HFFc6 (cell line): ENCODE measurements at regions not wholly inside any gene's neighbourhood (a gene's known extent, or its start where the extent isn't known, plus 50 kb on each side); places are given as distances from the start of the nearest gene placed in this dataset.
A peak's percentile ranks its signal among the peaks of the same experiment; 100 is the strongest.

Source experiments
- DNase-seq: peaks from one replicate; pipeline ENCODE4 v3.0.0-alpha.2; 2018
- H3K27ac Mint-ChIP-seq: 2 replicates; pipeline ENCODE4 v1.8.0; 2020; ENCODE audit warnings: mild to moderate bottlenecking, mixed read lengths
- H3K27me3 Mint-ChIP-seq: 2 replicates; pipeline ENCODE4 v1.8.0; 2021; ENCODE audit warnings: mild to moderate bottlenecking, moderate library complexity, mixed read lengths; ENCODE audit not compliant: insufficient read depth
- H3K36me3 Mint-ChIP-seq: 2 replicates; pipeline ENCODE4 v1.8.0; 2021; ENCODE audit warnings: low read depth, mixed read lengths
- H3K4me1 Mint-ChIP-seq: 2 replicates; pipeline ENCODE4 v1.8.0; 2020; ENCODE audit warnings: low read depth, mixed read lengths
- H3K4me3 Mint-ChIP-seq: 2 replicates; pipeline ENCODE4 v1.8.0; 2020; ENCODE audit warnings: mild to moderate bottlenecking, moderate library complexity, mixed read lengths
- H3K9me3 Mint-ChIP-seq: 2 replicates; pipeline ENCODE4 v1.8.0; 2020; ENCODE audit warnings: mild to moderate bottlenecking, mixed read lengths
- TF ChIP-seq, protein P1 (sequence below): fragments of 200-600 bp; sonication (generic); IDR thresholded peaks from 2 replicates; pipeline ENCODE4 v1.5.0; 2021; ENCODE audit warnings: antibody characterized with exemption, mild to moderate bottlenecking

DNA sequence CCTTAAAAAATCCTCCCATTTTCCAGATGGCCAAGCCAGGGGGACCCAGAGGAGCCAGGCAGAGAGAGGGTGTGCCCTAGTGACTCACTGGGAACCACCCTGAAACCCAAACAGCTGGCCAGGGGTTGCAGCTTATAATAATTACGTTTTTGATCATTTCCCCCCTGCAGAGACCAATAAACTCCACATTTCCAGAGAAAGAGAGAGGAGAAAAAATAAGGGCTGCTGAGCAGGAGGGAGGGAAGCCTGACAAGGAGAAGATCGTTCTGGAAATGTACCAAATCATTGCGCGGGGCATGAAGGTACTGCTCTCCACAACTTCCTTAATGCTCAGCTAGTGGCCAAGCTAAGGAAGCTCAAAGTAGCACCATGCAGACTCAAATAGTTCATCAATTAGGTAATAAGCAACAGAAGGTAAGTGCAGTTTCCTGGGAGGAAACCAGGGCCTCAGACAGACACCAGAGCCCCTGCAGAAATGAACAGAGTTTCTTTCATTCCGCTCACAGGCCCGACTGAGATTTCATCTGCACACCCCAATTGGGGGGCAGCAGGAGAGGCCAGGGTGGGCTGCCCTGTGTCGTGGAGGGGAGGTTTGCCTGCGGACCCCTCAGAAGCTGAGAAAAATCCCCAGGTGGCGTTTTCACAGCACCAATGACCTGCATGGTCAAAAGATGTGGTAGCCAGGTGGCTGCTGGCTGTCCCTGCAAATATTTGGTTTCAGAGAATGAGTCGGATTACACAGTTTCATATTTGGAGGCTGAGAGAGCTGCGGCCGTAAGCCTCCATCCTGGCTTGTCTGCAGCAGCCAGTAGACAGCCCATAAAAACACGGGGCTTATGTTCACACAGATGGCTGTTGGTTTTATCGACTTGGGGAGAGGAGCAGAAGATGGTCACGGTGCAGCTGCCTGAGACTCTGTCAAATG lies 153.2 kb upstream of the LYZL2 start:
- peak overlapping the region; percentile 86; the same call in 1 of the 2 replicates for H3K4me3 Mint-ChIP-seq
- H3K27ac Mint-ChIP-seq = peak overlapping the region; percentile 94
- no peaks in the 10 kb centered on the region; the same call in 1 of the 2 replicates for H3K27me3 Mint-ChIP-seq

GRCh38 chr10:30782157-30782536 lies 152.6 kb upstream of the LYZL2 start:
- Mint-ChIP-seq H3K9me3 (no peaks in the 10 kb centered on the region), H3K4me1 (peaks cover 41% of the 10 kb centered on the region), H3K27me3 (no peaks in the 10 kb centered on the region; the same call in 1 of the 2 replicates), H3K4me3 (no peak overlapping the region), H3K36me3 (no peaks in the 10 kb centered on the region), H3K27ac (peak overlapping the region; percentile 44; the same call in 1 of the 2 replicates)
- TF ChIP-seq, protein P1, sequence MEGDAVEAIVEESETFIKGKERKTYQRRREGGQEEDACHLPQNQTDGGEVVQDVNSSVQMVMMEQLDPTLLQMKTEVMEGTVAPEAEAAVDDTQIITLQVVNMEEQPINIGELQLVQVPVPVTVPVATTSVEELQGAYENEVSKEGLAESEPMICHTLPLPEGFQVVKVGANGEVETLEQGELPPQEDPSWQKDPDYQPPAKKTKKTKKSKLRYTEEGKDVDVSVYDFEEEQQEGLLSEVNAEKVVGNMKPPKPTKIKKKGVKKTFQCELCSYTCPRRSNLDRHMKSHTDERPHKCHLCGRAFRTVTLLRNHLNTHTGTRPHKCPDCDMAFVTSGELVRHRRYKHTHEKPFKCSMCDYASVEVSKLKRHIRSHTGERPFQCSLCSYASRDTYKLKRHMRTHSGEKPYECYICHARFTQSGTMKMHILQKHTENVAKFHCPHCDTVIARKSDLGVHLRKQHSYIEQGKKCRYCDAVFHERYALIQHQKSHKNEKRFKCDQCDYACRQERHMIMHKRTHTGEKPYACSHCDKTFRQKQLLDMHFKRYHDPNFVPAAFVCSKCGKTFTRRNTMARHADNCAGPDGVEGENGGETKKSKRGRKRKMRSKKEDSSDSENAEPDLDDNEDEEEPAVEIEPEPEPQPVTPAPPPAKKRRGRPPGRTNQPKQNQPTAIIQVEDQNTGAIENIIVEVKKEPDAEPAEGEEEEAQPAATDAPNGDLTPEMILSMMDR = no peak
- DNase-seq = no peak

More for the DNA sequence above, 153.2 kb upstream of the LYZL2 start:
- DNase-seq = no peak
- peaks cover 41% of the 10 kb centered on the region for H3K4me1 Mint-ChIP-seq
- TF ChIP-seq, protein P1 = no peak
- H3K9me3 Mint-ChIP-seq = no peaks in the 10 kb centered on the region
- H3K36me3 Mint-ChIP-seq = no peaks in the 10 kb centered on the region

DNA sequence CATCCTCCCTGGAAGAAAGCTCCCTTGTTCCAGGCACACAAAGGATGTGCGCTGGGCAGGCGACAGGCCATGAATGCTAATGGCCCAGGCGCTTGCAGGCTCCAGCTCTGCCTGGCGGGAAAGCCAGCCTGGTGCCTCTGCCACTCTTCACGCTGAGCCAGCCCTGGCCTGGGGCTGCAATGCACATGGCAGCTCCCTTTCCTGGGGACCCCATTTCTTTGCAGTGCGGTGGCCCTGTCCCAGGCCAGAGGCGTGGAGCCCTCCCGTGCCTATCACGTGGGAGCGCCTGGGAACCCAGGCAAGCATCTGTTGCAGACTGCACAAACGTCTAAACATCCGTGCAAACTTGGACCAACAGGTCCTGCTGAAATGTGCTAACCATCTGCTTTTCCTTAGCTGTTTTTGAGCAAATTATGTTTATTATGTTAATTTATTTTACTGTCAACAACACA lies 152.1 kb upstream of the LYZL2 start:
- Mint-ChIP-seq H3K36me3 (no peaks in the 10 kb centered on the region), H3K27ac (no peak overlapping the region), H3K27me3 (no peaks in the 10 kb centered on the region; the same call in 1 of the 2 replicates), H3K4me3 (no peak overlapping the region), H3K4me1 (peaks cover 46% of the 10 kb centered on the region), H3K9me3 (no peaks in the 10 kb centered on the region)
- TF ChIP-seq, protein P1 = no peak
- DNase-seq = no peak

- Mint-ChIP-seq H3K27ac (no peak overlapping the region), H3K4me1 (peaks cover 36% of the 10 kb centered on the region), H3K9me3 (no peaks in the 10 kb centered on the region), H3K36me3 (no peaks in the 10 kb centered on the region), H3K27me3 (no peaks in the 10 kb centered on the region; the same call in 1 of the 2 replicates), H3K4me3 (no peak overlapping the region)
- no peak for DNase-seq
- TF ChIP-seq, protein P1 = no peak
Measured at GRCh38 chr10:30778769-30779168, 149.2 kb upstream of the LYZL2 start.

GRCh38 chr10:30775779-30776591 lies 146.4 kb upstream of the LYZL2 start:
- TF ChIP-seq, protein P1 = no peak
- peaks cover 8% of the 10 kb centered on the region for H3K9me3 Mint-ChIP-seq
- H3K36me3 Mint-ChIP-seq = peaks cover 7% of the 10 kb centered on the region; the same call in 1 of the 2 replicates
- no peak overlapping the region for H3K4me3 Mint-ChIP-seq
- peak; percentile 70 for DNase-seq
- peaks cover 17% of the 10 kb centered on the region for H3K4me1 Mint-ChIP-seq
- no peaks in the 10 kb centered on the region; the same call in 1 of the 2 replicates for H3K27me3 Mint-ChIP-seq
- no peak overlapping the region for H3K27ac Mint-ChIP-seq
